ENCODE measurements at regions not wholly inside any gene's neighbourhood (a gene's known extent, or its start where the extent isn't known, plus 50 kb on each side); places are given as distances from the start of the nearest gene placed in this dataset.

DNA sequence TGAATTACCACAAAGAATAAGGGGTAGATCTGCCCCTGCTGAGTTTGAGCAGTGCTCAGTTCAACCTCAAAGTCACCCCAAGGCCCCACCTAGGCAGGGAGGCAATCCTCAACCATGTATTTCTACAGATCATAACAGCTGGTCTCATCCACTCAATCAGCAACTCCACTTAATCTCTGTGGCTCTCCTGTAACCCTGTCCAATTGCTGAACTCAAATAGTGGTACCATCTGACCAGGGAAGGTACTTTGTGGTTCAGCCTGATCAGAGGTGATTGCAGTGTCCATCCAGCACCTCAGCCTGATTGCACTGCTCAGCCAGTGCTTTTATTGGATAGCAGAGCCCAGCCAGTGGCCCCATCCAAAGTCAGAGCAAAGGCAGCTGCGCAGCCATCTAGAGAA, 91.0 kb upstream of the SLC4A10 start:
- WGBS (ENCODE audit: extremely low coverage, insufficient read length, low lambda C conversion rate) = no CpG with 5 or more reads among the region's 1 CpG
- Histone ChIP-seq H3K18ac (ENCODE audit: insufficient read length, low read depth, low read length) (no peak overlapping the region), H3K4me1 (ENCODE audit: insufficient read depth, low read length) (no peaks in the 10 kb centered on the region), H2BK12ac (ENCODE audit: insufficient read length, low read depth, low read length) (no peak overlapping the region), H3K23me2 (ENCODE audit: insufficient read length, low read depth, low read length, poor library complexity, severe bottlenecking) (no peaks in the 10 kb centered on the region), H4K91ac (ENCODE audit: insufficient read length, low read depth, low read length) (no peak overlapping the region), H3K79me2 (ENCODE audit: insufficient read depth, low read length) (no peaks in the 10 kb centered on the region), H3K79me1 (ENCODE audit: insufficient read depth, low read depth, low read length, poor library complexity, severe bottlenecking) (no peaks in the 10 kb centered on the region), H3K9me3 (ENCODE audit: control insufficient read depth, low read depth, low read length) (no peaks in the 10 kb centered on the region), H2BK20ac (ENCODE audit: low read depth, low read length, poor library complexity, severe bottlenecking) (no peak overlapping the region), H3T11ph (ENCODE audit: low read length) (no peak overlapping the region), H4K5ac (ENCODE audit: insufficient read length, low read depth, low read length) (no peak overlapping the region), H2BK15ac (ENCODE audit: low read depth, low read length) (no peak overlapping the region), H3K27ac (ENCODE audit: insufficient read length, low read depth, low read length) (no peak overlapping the region), H3K14ac (ENCODE audit: insufficient read depth, low read length) (no peak overlapping the region), H2AFZ (ENCODE audit: low read length) (no peak overlapping the region), H3K4me2 (ENCODE audit: insufficient read depth, insufficient read length, low read length) (no peak overlapping the region), H3K27me3 (ENCODE audit: insufficient read depth, low read length) (no peaks in the 10 kb centered on the region), H3K23ac (ENCODE audit: insufficient read length, low read depth, low read length) (no peak overlapping the region), H2AK5ac (ENCODE audit: insufficient read length, low read length) (no peak overlapping the region), H2BK5ac (ENCODE audit: insufficient read length, low read length) (no peak overlapping the region), H3K4ac (ENCODE audit: low read depth, low read length) (no peak overlapping the region), H3K9ac (ENCODE audit: extremely low read depth, insufficient read length, low read length) (no peak overlapping the region), H2BK120ac (ENCODE audit: low read depth, low read length, poor library complexity, severe bottlenecking) (no peak overlapping the region), H3K56ac (ENCODE audit: insufficient read length, low read depth, low read length) (no peak overlapping the region), H4K20me1 (ENCODE audit: control insufficient read depth, insufficient read depth, insufficient read length) (no peaks in the 10 kb centered on the region), H4K8ac (replicated peaks; ENCODE audit: insufficient read length, low read depth, low read length) (no peak overlapping the region)
- TF ChIP-seq, protein P1, sequence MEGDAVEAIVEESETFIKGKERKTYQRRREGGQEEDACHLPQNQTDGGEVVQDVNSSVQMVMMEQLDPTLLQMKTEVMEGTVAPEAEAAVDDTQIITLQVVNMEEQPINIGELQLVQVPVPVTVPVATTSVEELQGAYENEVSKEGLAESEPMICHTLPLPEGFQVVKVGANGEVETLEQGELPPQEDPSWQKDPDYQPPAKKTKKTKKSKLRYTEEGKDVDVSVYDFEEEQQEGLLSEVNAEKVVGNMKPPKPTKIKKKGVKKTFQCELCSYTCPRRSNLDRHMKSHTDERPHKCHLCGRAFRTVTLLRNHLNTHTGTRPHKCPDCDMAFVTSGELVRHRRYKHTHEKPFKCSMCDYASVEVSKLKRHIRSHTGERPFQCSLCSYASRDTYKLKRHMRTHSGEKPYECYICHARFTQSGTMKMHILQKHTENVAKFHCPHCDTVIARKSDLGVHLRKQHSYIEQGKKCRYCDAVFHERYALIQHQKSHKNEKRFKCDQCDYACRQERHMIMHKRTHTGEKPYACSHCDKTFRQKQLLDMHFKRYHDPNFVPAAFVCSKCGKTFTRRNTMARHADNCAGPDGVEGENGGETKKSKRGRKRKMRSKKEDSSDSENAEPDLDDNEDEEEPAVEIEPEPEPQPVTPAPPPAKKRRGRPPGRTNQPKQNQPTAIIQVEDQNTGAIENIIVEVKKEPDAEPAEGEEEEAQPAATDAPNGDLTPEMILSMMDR (conservative IDR thresholded peaks at IDR 0.05) = no peak
- Mint-ChIP-seq H3K27me3 (ENCODE audit: low read depth) (peaks cover 2% of the 10 kb centered on the region; the same call in 1 of the 2 replicates), H3K27ac (peak overlapping the region in 1 of 3 experiments; percentile 20; a peak in 1 of 7 replicates), H3K4me3 (no peak overlapping the region), H3K36me3 (ENCODE audit: insufficient read depth in 1 of 3, low read depth in 3 of 3) (no peaks in the 10 kb centered on the region; a peak in 1 of 7 replicates), H3K9me3 (no peaks in the 10 kb centered on the region; a peak in 1 of 5 replicates), H3K4me1 (no peaks in the 10 kb centered on the region)
- DNase-seq = no peak

All from H9 (cell line).